ENCODE measurements at regions not wholly inside any gene's neighbourhood (a gene's known extent, or its start where the extent isn't known, plus 50 kb on each side); places are given as distances from the start of the nearest gene placed in this dataset.
"Not testable (repeated sequence)": the region's sequence is repeated elsewhere in the genome, so short reads cannot be mapped to it uniquely, and the experiment has no call there.

- DNase-seq: no peak
Observed at GRCh38 chr3:107128946-107129345, 248.3 kb upstream of the CCDC54 start.

DNA sequence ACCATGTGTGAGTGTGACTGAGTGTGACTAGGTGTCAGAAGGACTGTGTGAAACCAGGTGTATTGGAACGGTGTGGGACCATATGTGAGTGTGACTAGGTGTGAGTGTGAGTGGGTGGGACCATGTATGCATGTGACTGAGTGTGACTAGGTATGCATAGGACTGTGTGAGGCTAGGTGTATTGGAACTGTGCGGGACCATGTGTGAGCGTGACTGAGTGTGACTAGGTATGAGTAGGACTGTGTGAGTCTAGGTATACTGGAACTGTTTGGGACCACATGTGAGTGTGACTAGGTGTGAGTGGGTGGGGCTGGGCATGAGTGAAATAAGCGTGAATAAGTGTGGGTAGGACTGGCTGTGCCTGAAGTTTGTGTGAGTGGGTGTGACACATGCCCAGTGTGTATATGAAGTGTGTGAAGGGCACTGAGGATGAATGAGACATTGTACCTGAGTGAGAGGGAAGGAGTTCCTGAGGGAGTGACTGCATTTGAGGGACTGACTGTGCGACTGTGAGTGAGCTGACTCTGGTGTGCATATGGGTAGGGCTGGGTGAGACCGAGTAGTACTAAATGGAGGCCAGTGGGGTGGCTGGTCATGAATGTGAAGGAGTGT, 247.0 kb upstream of the CCDC54 start:
- DNase-seq: no peak

DNA sequence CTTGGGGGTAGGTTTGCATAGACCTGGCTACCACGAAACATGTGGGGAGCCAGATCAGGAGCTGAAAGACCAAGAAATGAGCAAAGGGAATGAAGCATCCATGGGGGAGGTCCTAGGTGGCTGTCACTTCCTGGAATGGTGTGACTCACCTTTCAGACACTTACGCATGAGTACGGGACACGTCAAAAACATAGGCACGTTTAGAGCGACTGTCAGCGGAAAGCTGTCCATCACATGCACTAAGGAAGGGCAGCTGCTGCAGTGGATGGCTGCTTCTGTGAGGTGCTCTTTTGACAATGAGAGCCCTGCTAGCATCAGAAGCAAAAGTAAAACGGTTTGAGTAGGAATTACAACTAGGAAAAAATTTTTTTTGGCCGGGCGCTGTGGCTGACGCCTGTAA, 244.6 kb upstream of the CCDC54 start:
- no peak for DNase-seq

DNA sequence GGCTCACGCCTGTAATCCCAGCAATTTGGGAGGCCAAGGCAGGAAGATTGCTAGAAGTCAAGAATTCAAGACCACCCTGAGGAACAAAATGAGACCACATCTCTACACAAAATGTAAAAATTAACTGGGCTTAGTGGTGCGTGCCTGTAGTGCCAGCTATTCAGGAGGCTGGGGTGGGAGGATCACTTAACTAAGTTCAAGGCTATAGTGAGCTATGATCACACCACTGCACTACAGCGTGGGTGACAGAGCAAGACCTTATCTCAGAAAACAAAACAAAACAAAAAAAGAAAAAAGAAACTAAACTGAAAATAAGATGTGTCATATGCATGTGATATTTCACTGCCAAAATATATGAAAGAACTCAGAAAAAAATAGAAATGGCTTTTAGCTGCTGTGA, 243.3 kb upstream of the CCDC54 start:
- no peak for DNase-seq

GRCh38 chr3:107142171-107142570, 235.1 kb upstream of the CCDC54 start:
- DNase-seq: no peak

DNA sequence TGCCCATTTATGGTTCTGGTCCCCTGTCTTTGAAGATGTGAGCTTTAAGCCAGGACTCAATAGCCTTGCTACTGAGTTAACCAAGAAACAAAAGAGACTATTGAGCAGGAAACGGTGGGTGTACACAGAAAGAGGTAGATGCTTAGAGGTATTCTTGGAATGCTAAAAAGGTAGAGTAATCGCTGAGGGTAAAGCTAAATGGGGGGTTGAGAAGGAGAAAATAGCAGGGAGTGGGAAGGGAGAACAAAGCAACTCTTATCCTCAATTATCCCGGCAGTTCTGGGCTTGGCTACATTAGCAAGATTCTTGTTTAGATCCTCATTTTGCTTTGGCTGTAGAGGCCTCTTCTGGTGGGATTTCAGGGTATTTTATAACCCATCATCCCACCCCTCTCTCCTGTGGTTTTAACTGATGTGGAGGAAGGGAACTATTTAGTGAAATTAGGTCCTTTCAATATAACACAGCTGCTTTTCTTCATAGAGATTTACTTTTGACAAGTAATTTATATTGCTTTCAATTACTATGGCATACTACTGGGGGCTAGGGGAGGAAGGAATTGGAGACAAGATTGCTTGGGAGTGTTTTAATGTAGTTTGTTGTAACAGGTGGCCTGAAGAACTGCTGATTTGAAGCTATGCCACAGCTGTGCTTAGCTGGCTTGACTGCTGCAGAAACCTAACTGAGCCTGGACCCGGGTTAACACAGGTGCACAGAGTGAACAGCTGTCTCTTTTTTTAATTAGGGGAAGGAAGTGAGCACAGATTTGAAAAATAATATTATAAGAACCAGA, 234.3 kb upstream of the CCDC54 start:
- DNase-seq: no peak

- DNase-seq: no peak
Observed at GRCh38 chr3:107150675-107151074, 226.6 kb upstream of the CCDC54 start.

GRCh38 chr3:107153981-107154380, 223.3 kb upstream of the CCDC54 start:
- no peak for DNase-seq

DNA sequence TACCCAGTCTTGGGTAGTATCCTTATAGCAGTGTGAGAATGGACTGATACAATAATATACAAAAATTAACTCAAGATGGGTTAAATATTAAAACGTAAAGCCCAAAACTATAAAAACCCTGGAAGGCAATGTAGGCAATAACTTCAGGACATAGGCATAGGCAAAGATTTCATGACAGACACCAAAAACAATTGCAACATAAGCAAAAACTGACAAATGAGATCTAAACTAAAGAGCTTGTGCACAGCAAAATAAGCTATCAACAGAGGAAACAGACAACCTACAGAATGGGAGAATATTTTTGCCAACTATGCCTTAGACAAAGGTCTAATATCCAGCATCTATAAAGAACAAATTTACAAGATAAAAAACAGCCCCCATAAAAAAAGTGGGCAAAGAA, 204.8 kb upstream of the CCDC54 start:
- DNase-seq: no peak

DNA sequence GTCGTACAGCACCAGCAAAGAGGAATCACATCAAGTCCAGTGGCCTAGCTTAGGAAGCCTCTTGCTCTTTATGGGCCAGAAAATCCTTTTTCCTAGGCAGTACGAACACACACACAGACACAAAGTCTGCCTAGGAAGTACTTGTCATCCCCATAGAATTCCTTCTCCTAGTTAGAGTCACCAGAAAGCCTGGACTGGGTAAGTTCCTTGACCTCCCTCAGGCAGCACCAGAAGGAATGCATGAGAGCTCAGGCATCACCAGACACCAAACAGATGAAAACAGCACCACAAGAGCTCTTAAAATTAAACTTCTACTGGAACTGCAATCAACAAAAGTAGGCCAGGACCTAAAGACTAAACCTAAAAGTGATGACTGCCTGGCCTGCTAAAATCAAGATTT, 192.9 kb upstream of the CCDC54 start:
- DNase-seq: no peak

- no peak for DNase-seq
Observed at GRCh38 chr3:107188262-107188661, 189.0 kb upstream of the CCDC54 start.

- DNase-seq: no peak
Observed at GRCh38 chr3:107189158-107189791, 188.0 kb upstream of the CCDC54 start.

DNA sequence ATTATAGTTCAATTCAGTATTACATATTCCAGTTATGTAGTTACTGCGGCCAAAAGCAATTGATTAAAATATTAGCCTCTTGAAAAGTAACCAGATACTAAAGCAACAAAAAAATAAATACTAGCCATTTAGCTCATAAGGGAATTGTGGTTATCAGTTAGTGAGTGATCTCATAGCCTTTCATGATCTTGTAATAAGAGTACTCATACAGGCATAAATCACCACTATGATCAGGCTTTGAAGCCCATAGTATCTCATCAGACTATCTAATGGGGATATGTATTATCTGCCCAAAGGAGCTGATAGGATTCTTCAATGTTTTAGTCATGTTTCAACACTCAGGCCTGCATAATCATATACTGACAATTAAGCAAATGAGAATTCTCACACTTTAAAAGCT, 184.1 kb upstream of the CCDC54 start:
- no peak for DNase-seq

DNA sequence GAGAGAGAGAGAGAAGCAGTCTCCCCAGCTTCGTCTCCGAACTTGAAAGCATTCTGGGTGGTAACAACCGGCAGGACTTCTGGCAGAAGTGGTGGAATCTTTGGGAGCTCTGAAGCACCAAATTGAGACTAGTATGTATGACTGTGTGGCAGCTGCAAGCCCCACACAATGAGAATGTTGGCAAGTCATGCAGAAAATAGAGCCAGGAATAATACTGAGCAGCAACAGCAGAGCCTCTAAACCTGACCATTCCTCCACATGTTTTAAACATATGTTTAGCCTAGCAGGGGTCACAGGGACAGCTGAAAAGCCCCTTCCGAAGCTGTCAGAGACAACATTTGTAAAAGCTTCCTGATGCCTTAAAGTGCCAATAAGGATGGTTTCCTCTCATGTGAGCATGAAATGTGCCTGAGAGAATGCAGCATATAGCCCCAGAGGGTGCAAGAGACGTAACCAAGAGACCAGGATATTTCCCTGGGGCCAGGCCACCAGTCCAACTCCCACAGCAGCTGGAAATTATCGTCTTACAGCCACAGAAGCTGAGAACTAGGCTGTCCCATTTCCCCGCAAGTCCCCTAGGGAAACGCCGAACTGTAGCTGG, 178.6 kb upstream of the CCDC54 start:
- DNase-seq: no peak

GRCh38 chr3:107201146-107201545, 176.1 kb upstream of the CCDC54 start:
- DNase-seq: no peak

DNA sequence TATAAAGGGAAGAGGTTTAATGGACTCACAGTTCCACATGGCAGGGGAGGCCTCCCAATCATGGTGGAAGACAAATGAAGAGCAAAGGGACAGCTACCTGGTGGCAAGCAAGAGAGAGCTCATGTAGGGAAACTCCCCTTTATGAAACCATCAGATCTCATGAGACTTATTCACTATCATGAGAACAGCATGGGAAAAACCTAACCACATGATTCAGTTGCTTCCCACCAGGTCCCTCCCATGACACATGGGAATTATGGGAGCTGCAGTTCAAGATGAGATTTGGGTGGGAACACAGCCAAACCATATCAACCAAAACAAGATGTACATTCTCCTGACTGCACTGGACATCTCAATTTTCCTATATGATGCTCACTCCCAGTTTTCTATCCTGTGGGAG, 174.4 kb upstream of the CCDC54 start:
- not testable (repeated sequence) for DNase-seq

DNA sequence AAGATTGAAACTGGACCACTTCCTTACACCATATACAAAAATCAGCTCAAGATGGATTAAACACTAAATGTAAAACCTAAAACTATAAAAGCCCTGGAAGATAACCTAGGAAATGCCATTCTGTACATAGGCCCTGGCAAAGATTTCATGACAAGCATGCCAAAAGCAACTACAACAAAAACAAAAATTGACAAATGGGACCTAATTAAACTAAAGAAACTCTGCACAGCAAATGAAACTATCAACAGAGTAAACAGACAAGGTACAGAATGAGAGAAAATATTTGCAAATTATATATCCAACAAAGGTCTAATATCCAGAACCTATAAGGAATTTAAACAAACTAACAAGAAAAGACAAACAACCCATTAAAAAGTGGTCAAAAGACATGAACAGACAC, 173.1 kb upstream of the CCDC54 start:
- no peak for DNase-seq

DNA sequence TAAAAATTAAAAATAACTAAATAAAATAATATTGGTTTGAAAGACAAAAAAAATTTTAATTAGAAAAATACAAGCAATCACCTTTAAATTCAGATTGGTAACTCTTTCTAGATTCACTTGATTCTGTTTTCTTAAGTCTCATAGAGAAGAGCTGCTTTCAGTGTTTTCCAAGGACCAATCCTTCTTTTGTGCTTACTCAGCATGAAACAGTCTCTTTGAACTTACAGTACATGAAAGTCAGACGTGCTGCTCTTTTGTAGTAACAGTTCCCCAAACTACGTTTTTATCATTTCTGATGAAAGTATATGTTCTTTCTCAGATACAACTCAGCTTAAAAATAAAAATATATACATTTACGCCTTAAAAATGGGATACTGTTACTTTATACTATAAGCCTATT, 171.9 kb upstream of the CCDC54 start:
- DNase-seq: no peak

DNA sequence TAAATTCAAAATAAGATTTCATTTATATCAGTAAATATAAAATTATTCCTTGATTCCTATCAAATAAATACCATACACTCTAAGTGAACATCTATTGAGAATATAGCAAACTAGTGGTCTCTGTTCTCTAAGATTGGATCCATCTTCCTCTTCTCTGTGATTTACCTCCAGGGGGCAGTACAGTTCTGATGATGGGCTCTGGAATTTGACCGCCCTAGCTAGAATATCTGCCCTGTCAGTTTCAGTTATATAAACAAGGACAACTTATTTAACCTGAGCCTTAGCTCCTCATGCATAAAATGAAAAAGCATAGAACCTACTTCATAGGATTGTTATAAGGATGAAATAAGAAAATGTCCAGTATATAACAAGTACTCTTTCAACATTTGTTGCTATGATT, 171.1 kb upstream of the CCDC54 start:
- DNase-seq: peak; percentile 9

DNA sequence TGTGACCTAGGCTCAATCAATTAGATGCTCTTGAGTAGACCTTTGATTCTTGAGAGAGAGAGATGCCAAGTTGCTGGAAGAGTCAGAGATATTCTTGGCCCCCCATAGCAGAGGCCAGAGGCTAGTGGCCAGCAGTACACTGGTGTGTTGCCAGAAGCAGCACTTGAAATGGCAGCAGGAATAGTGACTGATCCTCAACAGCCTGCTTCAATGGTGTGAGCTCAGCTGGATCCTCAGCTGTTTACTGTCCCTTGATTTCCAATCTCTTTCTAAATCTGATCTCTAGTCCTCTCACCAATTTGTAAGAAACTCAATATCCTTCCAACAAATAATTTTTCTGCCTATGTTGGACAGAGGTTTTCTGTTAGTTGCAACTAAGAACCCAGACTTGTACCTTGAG, 170.3 kb upstream of the CCDC54 start:
- no peak for DNase-seq

DNA sequence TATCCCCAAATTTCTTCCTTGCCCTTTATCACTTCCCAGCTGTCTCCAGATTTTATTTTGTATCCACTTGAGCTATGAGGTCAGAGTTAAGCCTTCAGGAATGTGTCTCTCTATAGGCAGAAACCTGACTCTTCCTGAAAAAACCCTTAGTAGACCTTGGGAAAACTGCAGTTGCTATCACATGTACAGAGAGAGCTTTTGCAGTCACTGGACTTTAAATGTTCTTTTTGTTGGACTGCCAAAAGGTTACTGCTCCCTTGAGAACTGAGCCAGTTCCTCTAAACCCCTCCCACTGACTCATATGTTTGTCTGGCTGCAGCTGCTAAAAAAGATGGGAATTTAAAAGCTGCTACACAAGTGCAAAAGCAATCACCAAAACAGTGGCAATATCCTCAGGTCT, 169.1 kb upstream of the CCDC54 start:
- DNase-seq: no peak

- DNase-seq: no peak
Observed at GRCh38 chr3:107208796-107209195, 168.4 kb upstream of the CCDC54 start.

- DNase-seq: no peak
Observed at GRCh38 chr3:107209302-107209990, 167.8 kb upstream of the CCDC54 start.
